HCT116 (cell line): ENCODE measurements at regions not wholly inside any gene's neighbourhood (a gene's known extent, or its start where the extent isn't known, plus 50 kb on each side); places are given as distances from the start of the nearest gene placed in this dataset.

ENCODE experiments used
- ATAC-seq: fragments of 200-7000 bp; cut with Tn5 transposase; 2 replicates; pipeline ENCODE4 v1.9.1; 2020; ENCODE audit warnings: mild to moderate bottlenecking, moderate library complexity
- BruUV-seq: library from RNA; stranded (reverse); fragments of 400-500 nt; replicated peaks from 2 replicates; lab custom pipeline; 2021; lab: Mats Ljungman, UMichigan
- CTCF ChIA-PET: fragments of 300-600 bp; sonication (Branson Sonifier 250); formaldehyde crosslinking; loops from one replicate; lab custom pipeline; 2021; ENCODE audit warnings: antibody characterized with exemption; lab: Charles Lee
- POLR2A ChIA-PET: fragments of 300-600, 350-600 bp; sonication (Branson Sonifier 250); formaldehyde crosslinking; loops from one replicate; lab custom pipeline; 2021; ENCODE audit warnings: antibody characterized with exemption; lab: Charles Lee
- RAD21 ChIA-PET, 2 experiments: fragments of 300-600 bp; sonication (Branson Sonifier 250); formaldehyde crosslinking; loops; one replicate each; lab custom pipeline; 2023; ENCODE audit warnings: low total read pairs in 2 of 2; ENCODE audit not compliant: uncharacterized antibody in 2 of 2, unreplicated experiment in 2 of 2, low non-redundant PET in 1 of 2; lab: Charles Lee
- DNase-seq: peaks from one replicate; pipeline ENCODE4 v3.0.0-alpha.2; 2010; ENCODE audit warnings: low read depth, low spot score
- H2AFZ ChIP-seq: fragments of 200-600 bp; shearing (Covaris generic), sonication (generic); 2 replicates; pipeline ENCODE4 v1.6.1; 2017; ENCODE audit warnings: low read depth, mixed run types, mixed read lengths, antibody characterized with exemption, low read length; ENCODE audit not compliant: poor library complexity, severe bottlenecking
- H3K27ac ChIP-seq: 2 replicates; pipeline ENCODE4 v1.5.1; 2012; ENCODE audit warnings: low read depth, low read length
- H3K27me3 ChIP-seq: fragments of 200-600 bp; sonication (generic); 2 replicates; pipeline ENCODE4 v1.6.1; 2016; ENCODE audit warnings: mixed run types, low read length, mixed read lengths; ENCODE audit not compliant: insufficient read depth
- H3K36me3 ChIP-seq, 2 experiments: fragments of 200-500 bp in 1 of 2; fragments of 200-600 bp in 1 of 2; sonication (Bioruptor generic) in 1 of 2; sonication (generic) in 1 of 2; 2 replicates each; pipeline versions ENCODE4 v1.5.1 to v1.6.1; 2014 to 2016; ENCODE audit warnings: low read length in 2 of 2, inconsistent platforms in 1 of 2, mixed read lengths in 1 of 2, mixed run types in 1 of 2; ENCODE audit not compliant: insufficient read depth in 2 of 2, control insufficient read depth in 1 of 2
- H3K4me1 ChIP-seq, 2 experiments: fragments of 200-600 bp in 1 of 2; sonication (generic) in 1 of 2; 2 replicates each; pipeline versions ENCODE4 v1.5.1 to v1.6.1; 2012 to 2017; ENCODE audit warnings: low read length in 2 of 2, inconsistent platforms in 1 of 2, mild to moderate bottlenecking in 1 of 2, mixed read lengths in 1 of 2, mixed run types in 1 of 2, moderate library complexity in 1 of 2; ENCODE audit not compliant: insufficient read depth in 2 of 2, control insufficient read depth in 1 of 2
- H3K4me2 ChIP-seq: fragments of 200-600 bp; sonication (generic); 2 replicates; pipeline ENCODE4 v1.6.1; 2017; ENCODE audit warnings: mixed run types, low read length, mixed read lengths
- H3K4me3 ChIP-seq, 2 experiments: fragments of 200-600 bp in 1 of 2; sonication (generic) in 1 of 2; replicated peaks in 1 of 2; 2 replicates each; pipeline ENCODE4 v1.5.1; 2011 to 2016; ENCODE audit warnings: low read length in 2 of 2, control low read depth in 1 of 2, low read depth in 1 of 2, mild to moderate bottlenecking in 1 of 2, mixed read lengths in 1 of 2, mixed run types in 1 of 2
- H3K79me2 ChIP-seq: fragments of 200-600 bp; sonication (generic); 2 replicates; pipeline ENCODE4 v1.6.1; 2017; ENCODE audit warnings: mild to moderate bottlenecking, mixed run types, low read length, moderate library complexity, mixed read lengths; ENCODE audit not compliant: insufficient read depth
- H3K9ac ChIP-seq: fragments of 200-600 bp; sonication (generic); 2 replicates; pipeline ENCODE4 v1.6.1; 2016; ENCODE audit warnings: low read length, mixed read lengths
- H3K9me2 ChIP-seq: fragments of 200-600 bp; sonication (generic), shearing (Covaris generic); 2 replicates; pipeline ENCODE4 v1.6.1; 2017; ENCODE audit warnings: mixed run types, mild to moderate bottlenecking, moderate library complexity; ENCODE audit not compliant: insufficient read depth
- H3K9me3 ChIP-seq, 2 experiments: fragments of 200-500 bp in 1 of 2; fragments of 200-600 bp in 1 of 2; sonication (Bioruptor generic) in 1 of 2; sonication (generic) in 1 of 2; 2 replicates each; pipeline ENCODE4 v1.6.1; 2014 to 2017; ENCODE audit warnings: low read length in 2 of 2, mixed read lengths in 2 of 2, inconsistent platforms in 1 of 2, low read depth in 1 of 2, mild to moderate bottlenecking in 1 of 2, mixed run types in 1 of 2, moderate library complexity in 1 of 2; ENCODE audit not compliant: control insufficient read depth in 1 of 2, insufficient read depth in 1 of 2
- H4K20me1 ChIP-seq: fragments of 200-600 bp; sonication (generic), shearing (Covaris generic); 2 replicates; pipeline ENCODE4 v1.6.1; 2017; ENCODE audit warnings: mixed run types, mild to moderate bottlenecking, moderate library complexity; ENCODE audit not compliant: insufficient read depth
- CEBPB ChIP-seq: IDR thresholded peaks from 2 replicates; pipeline ENCODE4 v1.6.1; 2012; ENCODE audit warnings: low read depth
- EGR1 ChIP-seq: IDR thresholded peaks from 2 replicates; pipeline ENCODE4 v1.6.1; 2012; ENCODE audit warnings: low read depth
- ELF1 ChIP-seq: IDR thresholded peaks from 2 replicates; pipeline ENCODE4 v1.6.1; 2012; ENCODE audit warnings: low read depth, borderline replicate concordance
- EZH2 ChIP-seq: fragments of 200-600 bp; sonication (generic); IDR thresholded peaks from 2 replicates; pipeline ENCODE4 v1.6.1; 2017; ENCODE audit warnings: antibody characterized with exemption, mixed run types
- EZH2phosphoT487 ChIP-seq: fragments of 200-600 bp; IDR thresholded peaks from 2 replicates; pipeline ENCODE4 v1.6.1; 2018; ENCODE audit warnings: antibody characterized with exemption, borderline replicate concordance
- JUND ChIP-seq: IDR thresholded peaks from 2 replicates; pipeline ENCODE4 v1.6.1; 2012
- SRF ChIP-seq: IDR thresholded peaks from 2 replicates; pipeline ENCODE4 v1.6.1; 2012; ENCODE audit warnings: low read depth
- ZNF274 ChIP-seq: fragments of 200-500 bp; sonication (Bioruptor generic); IDR thresholded peaks from 2 replicates; pipeline ENCODE4 v1.6.1; 2014; ENCODE audit warnings: mild to moderate bottlenecking, low read depth, low read length, inconsistent platforms
- intact Hi-C: fragments of 100-400 bp; cut with micrococcal nuclease; formaldehyde crosslinking; loops from 2 replicates; pipeline ENCODE4 v1.10.0; 2022
- TF ChIP-seq, protein P1 (sequence below): IDR thresholded peaks from 2 replicates; pipeline ENCODE4 v1.6.1; 2012
- TF ChIP-seq, protein P2 (sequence below), 3 experiments: fragments of 200-600 bp in 1 of 3; sonication (generic) in 1 of 3; IDR thresholded peaks in 2 of 3; conservative IDR thresholded peaks in 1 of 3; 2 replicates each; pipeline ENCODE4 v1.5.1; 2012 to 2017; ENCODE audit warnings: low read depth in 2 of 3, low read length in 2 of 3, antibody characterized with exemption in 1 of 3, borderline replicate concordance in 1 of 3, control low read depth in 1 of 3, mild to moderate bottlenecking in 1 of 3, mixed read lengths in 1 of 3, mixed run types in 1 of 3, moderate library complexity in 1 of 3; ENCODE audit not compliant: insufficient read depth in 1 of 3

- RAD21 ChIA-PET: no interaction called here
- Histone ChIP-seq H4K20me1 (no peaks in the 10 kb centered on the region), H3K9me2 (no peaks in the 10 kb centered on the region), H3K9me3 (no peaks in the 10 kb centered on the region), H3K79me2 (no peaks in the 10 kb centered on the region), H3K36me3 (no peaks in the 10 kb centered on the region)
- ATAC-seq: no peak
- TF ChIP-seq, protein P1, sequence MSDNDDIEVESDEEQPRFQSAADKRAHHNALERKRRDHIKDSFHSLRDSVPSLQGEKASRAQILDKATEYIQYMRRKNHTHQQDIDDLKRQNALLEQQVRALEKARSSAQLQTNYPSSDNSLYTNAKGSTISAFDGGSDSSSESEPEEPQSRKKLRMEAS: no peak
- TF ChIP-seq, all 23 proteins: peak for 0
- DNase-seq: no peak
- H2AFZ ChIP-seq: no peak overlapping the region
- ChIA-PET CTCF (interaction anchor here (0.6 kb wide), 1 partner anchor 798 kb away, joined by 3 read pairs; no protein-coding TSS in a partner anchor), POLR2A (no interaction called here)
- H3K4me1 ChIP-seq: peaks cover 0 to 4% of the 10 kb centered on the region in 2 experiments; a peak in 1 of 4 replicates
- H3K27ac ChIP-seq: no peak overlapping the region
- no peak overlapping the region for H3K9ac ChIP-seq
- BruUV-seq: no TSS peak
- H3K4me3 ChIP-seq: no peak overlapping the region
- H3K27me3 ChIP-seq: no peaks in the 10 kb centered on the region
- H3K4me2 ChIP-seq: no peak overlapping the region
- intact Hi-C loops: no loop called here
These were observed 515.2 kb downstream of the REEP3 start for GRCh38 chr10:64036321-64036930.

- H3K4me2 ChIP-seq: no peak overlapping the region
- H3K9ac ChIP-seq: no peak overlapping the region
- no peaks in the 10 kb centered on the region for H4K20me1 ChIP-seq
- H3K9me2 ChIP-seq: no peaks in the 10 kb centered on the region
- no peak for ATAC-seq
- no peak for DNase-seq
- ChIA-PET RAD21 (no interaction called here), POLR2A (no interaction called here), CTCF (no interaction called here)
- no peaks in the 10 kb centered on the region for H3K79me2 ChIP-seq
- H3K9me3 ChIP-seq: no peaks in the 10 kb centered on the region
- no peaks in the 10 kb centered on the region for H3K27me3 ChIP-seq
- TF ChIP-seq SRF: no peak
- no peak for TF ChIP-seq ELF1
- TF ChIP-seq EZH2: no peak
- TF ChIP-seq CEBPB: no peak
- TF ChIP-seq, protein P2, sequence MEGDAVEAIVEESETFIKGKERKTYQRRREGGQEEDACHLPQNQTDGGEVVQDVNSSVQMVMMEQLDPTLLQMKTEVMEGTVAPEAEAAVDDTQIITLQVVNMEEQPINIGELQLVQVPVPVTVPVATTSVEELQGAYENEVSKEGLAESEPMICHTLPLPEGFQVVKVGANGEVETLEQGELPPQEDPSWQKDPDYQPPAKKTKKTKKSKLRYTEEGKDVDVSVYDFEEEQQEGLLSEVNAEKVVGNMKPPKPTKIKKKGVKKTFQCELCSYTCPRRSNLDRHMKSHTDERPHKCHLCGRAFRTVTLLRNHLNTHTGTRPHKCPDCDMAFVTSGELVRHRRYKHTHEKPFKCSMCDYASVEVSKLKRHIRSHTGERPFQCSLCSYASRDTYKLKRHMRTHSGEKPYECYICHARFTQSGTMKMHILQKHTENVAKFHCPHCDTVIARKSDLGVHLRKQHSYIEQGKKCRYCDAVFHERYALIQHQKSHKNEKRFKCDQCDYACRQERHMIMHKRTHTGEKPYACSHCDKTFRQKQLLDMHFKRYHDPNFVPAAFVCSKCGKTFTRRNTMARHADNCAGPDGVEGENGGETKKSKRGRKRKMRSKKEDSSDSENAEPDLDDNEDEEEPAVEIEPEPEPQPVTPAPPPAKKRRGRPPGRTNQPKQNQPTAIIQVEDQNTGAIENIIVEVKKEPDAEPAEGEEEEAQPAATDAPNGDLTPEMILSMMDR (IDR thresholded peaks at IDR 0.05 in 2 of 3, conservative IDR thresholded peaks at IDR 0.05 in 1 of 3; ENCODE audit: borderline replicate concordance in 1 of 3, insufficient read depth in 1 of 3, low read depth in 2 of 3, low read length in 2 of 3): no peak
- no peak for TF ChIP-seq ZNF274
- no peak for TF ChIP-seq EZH2phosphoT487
- TF ChIP-seq JUND: no peak
- TF ChIP-seq, protein P1: no peak
- no peak for TF ChIP-seq EGR1
- no peak overlapping the region for H3K4me3 ChIP-seq
- no TSS peak for BruUV-seq
- peaks cover 0 to 4% of the 10 kb centered on the region in 2 experiments; a peak in 1 of 4 replicates for H3K4me1 ChIP-seq
- intact Hi-C loops: no loop called here
- no peak overlapping the region for H3K27ac ChIP-seq
- no peaks in the 10 kb centered on the region for H3K36me3 ChIP-seq
- no peak overlapping the region for H2AFZ ChIP-seq
These were observed 516.0 kb downstream of the REEP3 start for GRCh38 chr10:64037071-64037661.
